ENCODE measurements at regions not wholly inside any gene's neighbourhood (a gene's known extent, or its start where the extent isn't known, plus 50 kb on each side); places are given as distances from the start of the nearest gene placed in this dataset.

- no peak for TF ChIP-seq CTCF (IDR thresholded peaks at IDR 0.05)
Observed at GRCh38 chr5:57582578-57583070, 100.0 kb upstream of the ACTBL2 start.

GRCh38 chr5:57581772-57582171 lies 99.2 kb upstream of the ACTBL2 start:
- no peak for TF ChIP-seq CTCF (IDR thresholded peaks at IDR 0.05)

GRCh38 chr5:57581222-57581621 lies 98.6 kb upstream of the ACTBL2 start:
- no peak for TF ChIP-seq CTCF (IDR thresholded peaks at IDR 0.05)

- TF ChIP-seq CTCF (IDR thresholded peaks at IDR 0.05): no peak
Observed at GRCh38 chr5:57577432-57578175, 95.0 kb upstream of the ACTBL2 start.

GRCh38 chr5:57576317-57576716 lies 93.7 kb upstream of the ACTBL2 start:
- TF ChIP-seq CTCF (IDR thresholded peaks at IDR 0.05): no peak

- TF ChIP-seq CTCF (IDR thresholded peaks at IDR 0.05): no peak
Observed at GRCh38 chr5:57575839-57576238, 93.2 kb upstream of the ACTBL2 start.

GRCh38 chr5:57572461-57572860 lies 89.8 kb upstream of the ACTBL2 start:
- TF ChIP-seq CTCF (IDR thresholded peaks at IDR 0.05): no peak
